HG03025 (cell line): ENCODE measurements at regions not wholly inside any gene's neighbourhood (a gene's known extent, or its start where the extent isn't known, plus 50 kb on each side); places are given as distances from the start of the nearest gene placed in this dataset.
"Not testable (repeated sequence)": the region's sequence is repeated elsewhere in the genome, so short reads cannot be mapped to it uniquely, and the experiment has no call there.

ENCODE experiments used
- ATAC-seq: cut with Tn5 transposase; IDR thresholded peaks from one replicate; pipeline ENCODE4 v1.9.1; 2021; ENCODE audit warnings: mild to moderate bottlenecking, moderate library complexity; ENCODE audit not compliant: unreplicated experiment, low FRiP score

DNA sequence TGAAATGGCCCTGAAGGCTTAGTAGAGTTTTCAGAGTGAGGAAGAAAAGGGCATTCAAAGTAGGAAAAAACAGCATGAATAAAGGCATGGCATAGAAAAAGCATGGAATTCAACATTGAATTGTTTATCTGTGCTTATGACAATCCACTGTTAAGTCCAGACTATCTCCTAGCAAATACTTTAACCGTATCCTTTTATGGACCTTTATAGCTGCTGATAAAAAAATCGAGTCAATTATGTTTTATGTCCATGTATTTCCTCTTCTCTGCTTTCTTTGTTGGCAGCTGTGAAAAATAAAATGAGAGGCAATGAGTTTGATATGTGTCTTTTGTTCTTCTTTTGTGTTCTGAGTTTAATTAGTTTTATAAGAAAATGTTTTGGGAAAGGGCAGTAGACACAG lies 70.4 kb downstream of the TDRD15 start:
- ATAC-seq: no peak

DNA sequence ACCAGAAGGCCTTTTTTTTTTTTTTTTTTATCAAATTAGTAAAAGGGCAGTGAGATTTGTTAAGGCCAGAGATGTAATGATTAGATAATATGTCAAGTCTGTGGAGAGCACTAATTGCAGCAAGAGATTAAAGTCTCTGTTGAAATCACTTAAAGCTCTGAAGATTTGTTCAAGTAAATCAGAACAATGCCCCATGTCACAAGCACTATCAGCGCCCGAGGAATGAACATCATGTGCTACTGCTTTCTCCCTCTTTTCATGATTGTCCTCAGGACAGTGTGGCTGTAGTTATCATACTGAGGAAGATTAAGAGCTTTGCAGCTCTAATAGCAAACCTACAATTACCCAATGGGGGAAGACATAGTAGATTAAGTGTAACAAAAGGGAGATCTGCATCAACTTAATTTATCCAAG lies 71.1 kb downstream of the TDRD15 start:
- ATAC-seq: no peak

DNA sequence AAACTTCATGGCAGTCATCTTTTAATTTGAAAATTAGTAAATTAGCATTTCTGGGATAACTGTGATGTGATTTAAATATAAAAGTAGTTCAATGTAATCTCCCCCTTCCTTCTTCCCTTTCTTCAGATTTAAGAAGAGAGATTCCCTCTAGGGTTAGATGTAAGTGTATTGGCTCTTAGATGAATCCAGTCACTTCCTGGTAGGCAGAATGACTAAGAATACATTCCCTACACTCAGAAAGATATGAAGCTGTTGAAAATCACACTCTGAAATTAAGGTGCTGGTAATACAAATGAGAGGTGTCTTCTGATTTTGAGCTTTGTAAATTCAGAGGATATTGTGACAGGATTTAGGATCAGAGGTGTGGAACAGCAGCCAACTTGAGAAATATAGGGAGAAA lies 71.6 kb downstream of the TDRD15 start:
- ATAC-seq: no peak

- no peak for ATAC-seq
Measured at GRCh38 chr2:21198637-21199036, 74.9 kb downstream of the TDRD15 start.

DNA sequence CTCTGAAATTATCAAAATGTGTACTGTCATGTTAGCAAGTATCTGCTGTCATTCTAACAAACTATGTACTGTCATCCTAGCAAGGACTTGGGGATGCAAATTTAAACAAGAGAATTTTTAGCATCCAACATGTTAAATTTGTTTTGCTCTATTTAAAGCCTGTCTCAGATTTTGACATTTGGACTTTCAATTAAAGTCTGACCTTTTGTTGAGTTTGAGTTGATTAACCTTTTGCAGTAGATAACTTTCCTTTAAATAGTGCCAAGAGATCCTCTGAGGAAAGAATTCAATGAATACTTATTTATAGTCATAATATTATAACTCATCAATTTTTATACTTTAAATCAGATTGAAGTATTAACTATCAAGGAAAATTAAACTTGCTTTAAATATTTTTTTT lies 80.2 kb downstream of the TDRD15 start:
- ATAC-seq: no peak

GRCh38 chr2:21214085-21214484 lies 90.3 kb downstream of the TDRD15 start:
- ATAC-seq: not testable (repeated sequence)

- ATAC-seq: no peak
Measured at GRCh38 chr2:21217442-21217841, 93.7 kb downstream of the TDRD15 start.

GRCh38 chr2:21220930-21221329 lies 97.2 kb downstream of the TDRD15 start:
- no peak for ATAC-seq

DNA sequence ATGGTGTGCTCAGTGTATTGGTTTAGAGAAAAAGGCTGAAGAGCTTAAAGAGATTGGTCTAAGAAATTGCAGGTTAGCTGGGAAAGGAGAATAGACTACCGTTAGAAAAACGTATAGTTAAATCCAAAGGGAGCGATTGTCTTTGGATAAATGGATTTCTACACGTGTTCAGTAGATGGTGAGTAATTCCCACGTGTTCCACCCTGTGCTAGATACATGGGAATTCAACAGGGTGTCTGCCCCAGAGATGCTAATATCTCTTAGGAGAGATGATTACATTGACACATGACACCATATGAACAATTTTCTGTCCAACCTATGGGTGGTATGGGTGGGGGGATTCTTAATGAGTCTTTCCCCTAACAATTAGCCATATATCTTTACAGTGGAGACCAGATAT lies 99.8 kb downstream of the TDRD15 start:
- ATAC-seq: no peak

DNA sequence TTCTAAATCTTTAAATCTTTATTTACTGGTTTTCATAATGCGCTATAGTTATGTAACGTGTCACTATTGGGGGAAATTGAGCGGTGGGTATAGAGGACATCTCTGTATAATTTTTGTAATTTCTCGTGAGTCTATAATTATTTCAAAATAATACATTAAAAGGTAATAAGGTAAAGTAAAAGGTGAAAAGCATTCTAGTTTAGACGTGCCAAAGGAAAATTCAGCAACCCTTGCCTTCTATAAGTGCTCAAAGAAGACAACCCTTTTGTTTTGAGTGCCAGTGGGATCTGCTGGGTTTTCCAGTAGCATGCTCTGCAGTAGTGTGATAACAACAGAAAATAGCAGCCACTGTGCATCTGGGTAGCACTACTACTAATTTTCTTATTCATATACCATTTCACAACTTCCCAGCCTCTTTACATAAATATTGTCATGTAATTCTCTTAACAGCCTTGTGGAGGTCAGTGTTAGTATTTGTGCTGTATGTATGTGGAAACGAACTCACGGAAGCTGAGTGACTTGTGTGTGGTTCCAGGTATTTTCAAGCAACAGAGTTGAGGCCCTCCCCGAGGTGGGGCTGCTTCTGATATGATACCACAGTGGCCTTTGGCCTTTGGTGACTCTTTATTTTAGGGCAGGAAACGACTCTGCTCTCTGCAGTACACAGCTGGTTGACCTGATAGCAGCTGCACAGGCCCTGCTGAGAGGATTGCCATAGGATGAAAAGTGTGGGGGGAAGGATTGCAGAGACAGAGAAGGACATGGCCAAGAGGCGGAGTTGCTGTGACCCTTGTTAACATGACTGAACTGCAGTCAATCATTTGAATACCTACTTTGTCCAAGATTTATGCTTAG lies 104.5 kb downstream of the TDRD15 start:
- no peak for ATAC-seq

- ATAC-seq: no peak
Measured at GRCh38 chr2:21229302-21229701, 105.5 kb downstream of the TDRD15 start.

- no peak for ATAC-seq
Measured at GRCh38 chr2:21230140-21230539, 106.4 kb downstream of the TDRD15 start.

DNA sequence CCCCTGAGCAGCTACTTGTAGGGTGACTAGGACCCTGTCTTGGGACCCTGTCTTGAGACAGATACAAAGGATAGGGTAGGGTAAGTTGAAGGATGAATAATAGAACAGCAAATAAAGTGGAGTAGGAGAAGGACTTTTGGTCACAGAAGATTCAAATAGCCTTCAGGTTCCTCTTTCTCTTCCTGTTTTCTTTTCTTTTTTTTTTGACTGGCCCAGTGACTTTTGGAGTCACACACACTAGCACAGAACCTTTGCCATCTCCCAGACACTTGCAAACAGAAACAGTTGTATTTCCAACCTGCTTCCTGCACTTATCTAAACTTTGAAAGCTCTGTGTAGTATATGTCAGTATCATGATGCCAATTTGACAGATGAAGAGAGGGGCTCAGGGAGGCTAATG lies 108.2 kb downstream of the TDRD15 start:
- no peak for ATAC-seq

GRCh38 chr2:21233194-21233593 lies 109.4 kb downstream of the TDRD15 start:
- no peak for ATAC-seq

DNA sequence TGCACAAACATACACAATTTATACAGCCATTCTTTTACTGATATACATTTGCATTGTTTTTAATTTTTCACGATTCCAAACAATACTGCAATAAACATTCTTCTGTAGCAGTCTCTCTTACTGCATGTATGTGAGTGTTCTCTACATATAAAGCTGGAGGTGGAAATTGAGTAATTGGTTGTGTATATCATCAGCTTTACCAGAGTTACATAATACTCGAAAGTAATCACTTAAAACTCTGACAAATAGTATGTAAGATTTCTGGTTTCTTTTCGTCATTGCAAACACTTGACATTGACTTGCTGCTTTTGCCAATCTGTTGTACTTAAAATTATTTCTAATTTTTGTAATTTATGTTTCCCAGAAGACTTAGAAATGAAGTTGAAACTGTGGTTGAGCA lies 110.2 kb downstream of the TDRD15 start:
- ATAC-seq: no peak

DNA sequence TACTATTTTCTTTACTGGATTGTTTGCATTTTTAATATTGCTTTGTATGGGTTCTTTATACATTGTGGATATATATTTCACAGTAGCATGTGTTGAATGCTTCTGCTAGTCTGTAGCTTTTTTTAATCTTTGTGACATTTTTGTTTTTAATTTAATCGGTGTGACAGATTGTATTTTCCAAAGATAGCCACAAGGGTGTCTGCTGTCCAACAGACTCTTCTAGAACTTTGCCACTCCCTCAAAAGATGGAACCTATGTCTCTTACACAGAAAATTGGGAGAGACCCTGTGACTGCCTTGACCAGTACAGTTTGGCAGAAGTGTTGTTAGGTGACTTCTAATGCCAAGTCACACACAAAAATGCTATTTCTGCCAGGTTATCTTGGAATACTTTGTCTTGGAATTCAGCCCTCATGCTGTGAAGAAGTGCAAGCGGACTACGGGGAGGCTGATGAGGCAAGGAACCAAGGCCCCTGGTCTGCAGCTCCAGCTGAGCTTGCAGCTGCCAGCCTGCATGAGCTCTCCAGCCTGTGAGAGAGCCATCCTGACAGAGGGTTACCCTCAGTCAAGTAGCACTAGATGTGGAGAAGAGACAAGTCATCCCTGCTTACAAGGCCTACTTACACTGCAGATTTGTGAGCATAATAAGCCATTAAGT lies 110.8 kb downstream of the TDRD15 start:
- no peak for ATAC-seq

GRCh38 chr2:21239749-21240148 lies 116.0 kb downstream of the TDRD15 start:
- ATAC-seq: not testable (repeated sequence)

DNA sequence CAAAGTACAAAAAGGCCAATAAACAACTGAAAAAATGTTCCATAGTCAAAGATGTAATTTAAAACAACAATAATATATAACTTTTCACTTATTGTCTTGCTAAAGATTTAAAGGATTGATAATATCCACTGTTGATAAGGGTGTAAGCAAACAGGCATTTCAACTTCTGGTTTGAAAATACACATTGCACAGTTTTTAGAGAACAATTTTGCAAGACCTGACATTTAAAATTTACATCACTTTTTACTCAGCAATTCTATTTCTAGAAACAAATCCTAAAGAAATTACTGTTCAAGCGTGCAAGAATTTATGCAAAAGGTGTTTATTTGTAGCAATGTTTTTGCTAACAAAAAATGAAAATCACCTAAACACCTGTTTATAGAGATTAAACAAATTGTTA lies 120.4 kb downstream of the TDRD15 start:
- no peak for ATAC-seq

- no peak for ATAC-seq
Measured at GRCh38 chr2:21245565-21245964, 121.8 kb downstream of the TDRD15 start.

- ATAC-seq: no peak
Measured at GRCh38 chr2:21249367-21249766, 125.6 kb downstream of the TDRD15 start.

DNA sequence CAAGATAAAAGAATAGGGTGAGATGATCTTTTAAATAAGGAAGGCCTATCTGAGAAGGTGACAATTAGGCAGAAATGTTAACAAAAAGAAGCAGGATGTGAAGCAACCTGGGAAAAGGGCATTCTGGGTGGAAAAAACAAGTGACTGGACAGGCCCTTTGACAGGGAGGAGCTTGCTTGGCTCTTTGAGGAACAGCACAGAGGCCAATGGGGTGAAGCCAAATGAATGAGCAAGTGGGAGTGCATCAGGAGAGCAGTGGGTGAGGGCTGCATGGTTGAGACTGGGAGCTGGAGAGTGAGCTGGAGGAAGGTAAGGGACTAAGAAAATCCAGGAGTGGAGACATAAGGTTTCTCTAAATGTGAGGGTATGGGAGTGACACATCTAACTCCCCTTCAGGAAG lies 126.9 kb downstream of the TDRD15 start:
- ATAC-seq: no peak
